Neural cell (in vitro differentiated cells): ENCODE measurements at regions not wholly inside any gene's neighbourhood (a gene's known extent, or its start where the extent isn't known, plus 50 kb on each side); places are given as distances from the start of the nearest gene placed in this dataset.

Source experiments
- H2AFZ ChIP-seq: fragments of 200-600, 300-800 bp; sonication (generic), shearing (Covaris generic); 2 replicates; pipeline ENCODE4 v1.6.0; 2014; ENCODE audit warnings: low read depth, mild to moderate bottlenecking, antibody characterized with exemption, low read length, moderate library complexity
- H3F3A ChIP-seq: fragments of 200-600 bp; shearing (Covaris generic); 2 replicates; pipeline ENCODE4 v1.6.1; 2016; ENCODE audit warnings: mild to moderate bottlenecking, moderate library complexity, mixed read lengths, antibody characterized with exemption, low read length; ENCODE audit not compliant: insufficient read depth, poor library complexity, severe bottlenecking
- H3K27ac ChIP-seq: fragments of 200-600, 300-800 bp; sonication (generic), shearing (Covaris generic); 2 replicates; pipeline ENCODE4 v1.5.1; 2014; ENCODE audit warnings: mild to moderate bottlenecking, low read length, moderate library complexity
- H3K27me3 ChIP-seq: fragments of 300-800, 200-600 bp; sonication (generic), shearing (Covaris generic); 2 replicates; pipeline ENCODE4 v1.6.0; 2014; ENCODE audit warnings: mild to moderate bottlenecking, low read depth, low read length, moderate library complexity; ENCODE audit not compliant: insufficient read depth
- H3K36me3 ChIP-seq: fragments of 300-800, 200-600 bp; sonication (generic), shearing (Covaris generic); 2 replicates; pipeline ENCODE4 v1.5.1; 2014; ENCODE audit warnings: mild to moderate bottlenecking, antibody characterized with exemption, low read length, moderate library complexity; ENCODE audit not compliant: insufficient read depth
- H3K4me2 ChIP-seq: fragments of 300-800, 200-600 bp; sonication (generic), shearing (Covaris generic); 2 replicates; pipeline ENCODE4 v1.6.0; 2014; ENCODE audit warnings: mild to moderate bottlenecking, low read length
- H3K4me3 ChIP-seq: fragments of 300-800, 200-600 bp; sonication (generic), shearing (Covaris generic); 2 replicates; pipeline ENCODE4 v1.5.1; 2014; ENCODE audit warnings: mild to moderate bottlenecking, low read length, moderate library complexity
- H3K79me2 ChIP-seq: fragments of 200-600 bp; shearing (Covaris generic); replicated peaks from 2 replicates; pipeline ENCODE4 v1.6.0; 2014; ENCODE audit warnings: mild to moderate bottlenecking, low read length, moderate library complexity; ENCODE audit not compliant: insufficient read depth
- H3K9ac ChIP-seq: fragments of 300-800, 200-600 bp; sonication (generic), shearing (Covaris generic); 2 replicates; pipeline ENCODE4 v1.6.1; 2016; ENCODE audit warnings: mild to moderate bottlenecking, low read length, mixed read lengths
- H3K9me2 ChIP-seq: fragments of 200-600 bp; shearing (Covaris generic); 2 replicates; pipeline ENCODE4 v1.6.1; 2016; ENCODE audit warnings: mild to moderate bottlenecking, low read length, mixed read lengths; ENCODE audit not compliant: insufficient read depth
- H3K9me3 ChIP-seq: fragments of 200-600, 300-800 bp; sonication (generic), shearing (Covaris generic); 2 replicates; pipeline ENCODE4 v1.6.1; 2016; ENCODE audit warnings: mild to moderate bottlenecking, mixed run types, low read length, moderate library complexity, mixed read lengths
- H4K20me1 ChIP-seq: fragments of 200-600 bp; shearing (Covaris generic); 2 replicates; pipeline ENCODE4 v1.6.1; 2016; ENCODE audit warnings: mild to moderate bottlenecking, mixed run types; ENCODE audit not compliant: insufficient read depth
- EP300 ChIP-seq: fragments of 450-650 bp; conservative IDR thresholded peaks from 2 replicates; pipeline ENCODE4 v1.6.1; 2014; ENCODE audit warnings: antibody characterized with exemption, mild to moderate bottlenecking, moderate library complexity; ENCODE audit not compliant: poor library complexity, severe bottlenecking
- EZH2 ChIP-seq: fragments of 200-600, 300-800 bp; shearing (Covaris generic), sonication (generic); IDR thresholded peaks from 2 replicates; pipeline ENCODE4 v1.6.1; 2014; ENCODE audit warnings: antibody characterized with exemption, low read length, borderline replicate concordance, mild to moderate bottlenecking; ENCODE audit not compliant: insufficient read depth, poor library complexity, severe bottlenecking
- MXI1 ChIP-seq: fragments of 450-650 bp; conservative IDR thresholded peaks from 2 replicates; pipeline ENCODE4 v1.6.1; 2014; ENCODE audit warnings: antibody characterized with exemption, mild to moderate bottlenecking; ENCODE audit not compliant: poor library complexity, severe bottlenecking
- POLR2AphosphoS5 ChIP-seq: IDR thresholded peaks from 2 replicates; pipeline ENCODE4 v1.6.1; 2012
- RAD21 ChIP-seq: fragments of 450-650 bp; conservative IDR thresholded peaks from 2 replicates; pipeline ENCODE4 v1.6.1; 2014; ENCODE audit warnings: antibody characterized with exemption, mild to moderate bottlenecking, moderate library complexity
- SMC3 ChIP-seq: fragments of 450-650 bp; conservative IDR thresholded peaks from 2 replicates; pipeline ENCODE4 v1.6.1; 2014; ENCODE audit warnings: antibody characterized with exemption, mild to moderate bottlenecking, moderate library complexity; ENCODE audit not compliant: poor library complexity
- TAF1 ChIP-seq: IDR thresholded peaks from 2 replicates; pipeline ENCODE4 v1.6.1; 2012; ENCODE audit warnings: low read depth
- TF ChIP-seq, protein P1 (sequence below): IDR thresholded peaks from 2 replicates; pipeline ENCODE4 v1.6.1; 2012; ENCODE audit warnings: borderline replicate concordance
- TF ChIP-seq, protein P2 (sequence below): fragments of 450-650 bp; IDR thresholded peaks from 2 replicates; pipeline ENCODE4 v1.5.1; 2014; ENCODE audit warnings: antibody characterized with exemption, mild to moderate bottlenecking, moderate library complexity; ENCODE audit not compliant: poor library complexity, severe bottlenecking

DNA sequence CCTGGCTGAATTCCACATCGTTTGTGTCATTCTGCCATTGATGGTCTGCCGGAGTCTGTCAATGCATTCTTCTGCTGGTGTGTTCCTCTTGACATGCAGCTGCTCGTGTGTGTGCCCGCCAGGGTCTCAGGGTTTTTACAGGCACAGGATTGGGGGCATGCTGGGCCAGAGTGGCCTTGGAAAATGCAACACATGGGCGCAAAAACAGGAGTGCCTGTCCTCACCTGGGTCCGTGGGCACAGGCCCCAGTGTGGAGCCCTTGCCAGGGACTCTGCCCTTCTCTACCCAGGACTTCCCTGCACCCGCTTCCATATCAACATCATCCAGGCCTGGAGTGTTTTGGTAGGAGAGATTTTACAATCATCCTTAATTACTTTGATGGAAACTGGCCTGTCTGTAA lies 340.7 kb downstream of the KIF20B start:
- no peaks in the 10 kb centered on the region for H3K9me3 ChIP-seq
- no peaks in the 10 kb centered on the region for H3K79me2 ChIP-seq
- H3F3A ChIP-seq = no peaks in the 10 kb centered on the region
- no peak overlapping the region for H3K27ac ChIP-seq
- no peak overlapping the region for H3K9ac ChIP-seq
- TF ChIP-seq POLR2AphosphoS5 = no peak
- no peak for TF ChIP-seq MXI1
- TF ChIP-seq EZH2 = no peak
- TF ChIP-seq SMC3 = no peak
- TF ChIP-seq, protein P1, sequence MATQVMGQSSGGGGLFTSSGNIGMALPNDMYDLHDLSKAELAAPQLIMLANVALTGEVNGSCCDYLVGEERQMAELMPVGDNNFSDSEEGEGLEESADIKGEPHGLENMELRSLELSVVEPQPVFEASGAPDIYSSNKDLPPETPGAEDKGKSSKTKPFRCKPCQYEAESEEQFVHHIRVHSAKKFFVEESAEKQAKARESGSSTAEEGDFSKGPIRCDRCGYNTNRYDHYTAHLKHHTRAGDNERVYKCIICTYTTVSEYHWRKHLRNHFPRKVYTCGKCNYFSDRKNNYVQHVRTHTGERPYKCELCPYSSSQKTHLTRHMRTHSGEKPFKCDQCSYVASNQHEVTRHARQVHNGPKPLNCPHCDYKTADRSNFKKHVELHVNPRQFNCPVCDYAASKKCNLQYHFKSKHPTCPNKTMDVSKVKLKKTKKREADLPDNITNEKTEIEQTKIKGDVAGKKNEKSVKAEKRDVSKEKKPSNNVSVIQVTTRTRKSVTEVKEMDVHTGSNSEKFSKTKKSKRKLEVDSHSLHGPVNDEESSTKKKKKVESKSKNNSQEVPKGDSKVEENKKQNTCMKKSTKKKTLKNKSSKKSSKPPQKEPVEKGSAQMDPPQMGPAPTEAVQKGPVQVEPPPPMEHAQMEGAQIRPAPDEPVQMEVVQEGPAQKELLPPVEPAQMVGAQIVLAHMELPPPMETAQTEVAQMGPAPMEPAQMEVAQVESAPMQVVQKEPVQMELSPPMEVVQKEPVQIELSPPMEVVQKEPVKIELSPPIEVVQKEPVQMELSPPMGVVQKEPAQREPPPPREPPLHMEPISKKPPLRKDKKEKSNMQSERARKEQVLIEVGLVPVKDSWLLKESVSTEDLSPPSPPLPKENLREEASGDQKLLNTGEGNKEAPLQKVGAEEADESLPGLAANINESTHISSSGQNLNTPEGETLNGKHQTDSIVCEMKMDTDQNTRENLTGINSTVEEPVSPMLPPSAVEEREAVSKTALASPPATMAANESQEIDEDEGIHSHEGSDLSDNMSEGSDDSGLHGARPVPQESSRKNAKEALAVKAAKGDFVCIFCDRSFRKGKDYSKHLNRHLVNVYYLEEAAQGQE = no peak
- TF ChIP-seq, protein P2, sequence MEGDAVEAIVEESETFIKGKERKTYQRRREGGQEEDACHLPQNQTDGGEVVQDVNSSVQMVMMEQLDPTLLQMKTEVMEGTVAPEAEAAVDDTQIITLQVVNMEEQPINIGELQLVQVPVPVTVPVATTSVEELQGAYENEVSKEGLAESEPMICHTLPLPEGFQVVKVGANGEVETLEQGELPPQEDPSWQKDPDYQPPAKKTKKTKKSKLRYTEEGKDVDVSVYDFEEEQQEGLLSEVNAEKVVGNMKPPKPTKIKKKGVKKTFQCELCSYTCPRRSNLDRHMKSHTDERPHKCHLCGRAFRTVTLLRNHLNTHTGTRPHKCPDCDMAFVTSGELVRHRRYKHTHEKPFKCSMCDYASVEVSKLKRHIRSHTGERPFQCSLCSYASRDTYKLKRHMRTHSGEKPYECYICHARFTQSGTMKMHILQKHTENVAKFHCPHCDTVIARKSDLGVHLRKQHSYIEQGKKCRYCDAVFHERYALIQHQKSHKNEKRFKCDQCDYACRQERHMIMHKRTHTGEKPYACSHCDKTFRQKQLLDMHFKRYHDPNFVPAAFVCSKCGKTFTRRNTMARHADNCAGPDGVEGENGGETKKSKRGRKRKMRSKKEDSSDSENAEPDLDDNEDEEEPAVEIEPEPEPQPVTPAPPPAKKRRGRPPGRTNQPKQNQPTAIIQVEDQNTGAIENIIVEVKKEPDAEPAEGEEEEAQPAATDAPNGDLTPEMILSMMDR = no peak
- H3K27me3 ChIP-seq = no peaks in the 10 kb centered on the region
- H3K36me3 ChIP-seq = no peaks in the 10 kb centered on the region
- H3K4me3 ChIP-seq = no peak overlapping the region
- no peak overlapping the region for H3K4me2 ChIP-seq
- H2AFZ ChIP-seq = no peak overlapping the region
- H4K20me1 ChIP-seq = no peaks in the 10 kb centered on the region
- no peaks in the 10 kb centered on the region for H3K9me2 ChIP-seq

DNA sequence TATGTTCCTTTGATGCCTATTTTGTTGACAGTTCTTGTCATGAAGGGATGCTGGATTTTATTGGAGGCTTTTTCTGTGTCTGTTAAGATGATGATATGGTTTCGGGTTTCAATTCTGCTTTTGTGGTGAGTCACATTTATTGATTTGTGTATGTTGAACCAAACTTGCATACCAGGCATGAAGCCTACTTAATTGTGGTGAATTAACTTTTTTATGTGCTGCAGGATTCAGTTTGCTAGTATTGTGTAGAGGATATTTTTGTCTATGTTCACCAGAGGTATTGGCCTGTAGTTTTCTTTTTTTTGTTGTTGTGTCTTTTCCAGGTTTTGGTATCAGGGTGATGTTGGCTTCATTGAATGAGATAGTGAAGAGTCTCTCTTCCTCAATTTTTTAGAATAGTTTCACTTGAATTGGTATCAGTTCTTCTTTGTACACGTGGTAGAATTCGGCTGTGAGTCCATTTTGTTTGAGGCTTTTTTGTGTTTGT lies 345.9 kb downstream of the KIF20B start:
- H3K9me2 ChIP-seq = no peaks in the 10 kb centered on the region
- no peaks in the 10 kb centered on the region for H3K79me2 ChIP-seq
- H3K9me3 ChIP-seq = no peaks in the 10 kb centered on the region
- no peaks in the 10 kb centered on the region for H3K27me3 ChIP-seq
- no peak overlapping the region for H3K4me3 ChIP-seq
- H4K20me1 ChIP-seq = no peaks in the 10 kb centered on the region
- H3K27ac ChIP-seq = no peak overlapping the region
- no peaks in the 10 kb centered on the region for H3K36me3 ChIP-seq
- H3K9ac ChIP-seq = no peak overlapping the region
- TF ChIP-seq RAD21 (no peak), SMC3 (no peak), EZH2 (no peak), MXI1 (no peak), POLR2AphosphoS5 (no peak), TAF1 (no peak), EP300 (no peak)
- TF ChIP-seq, protein P1 = no peak
- TF ChIP-seq, protein P2 = no peak
- H3F3A ChIP-seq = no peaks in the 10 kb centered on the region
- H2AFZ ChIP-seq = no peak overlapping the region
- no peak overlapping the region for H3K4me2 ChIP-seq
